GM03348 (cell line): ENCODE measurements at regions not wholly inside any gene's neighbourhood (a gene's known extent, or its start where the extent isn't known, plus 50 kb on each side); places are given as distances from the start of the nearest gene placed in this dataset.
"Not testable (repeated sequence)": the region's sequence is repeated elsewhere in the genome, so short reads cannot be mapped to it uniquely, and the experiment has no call there.

ENCODE experiments used
- DNase-seq: peaks from one replicate; pipeline ENCODE4 v3.0.0; 2012; ENCODE audit warnings: low spot score

- DNase-seq = no peak
Observed at GRCh38 chr14:81751198-81751597, 217.5 kb upstream of the SEL1L start.

- DNase-seq = no peak
Observed at GRCh38 chr14:81759541-81759940, 225.9 kb upstream of the SEL1L start.

GRCh38 chr14:81765651-81766275 is 232.1 kb upstream of the SEL1L start:
- DNase-seq = no peak

- DNase-seq = no peak
Observed at GRCh38 chr14:81766321-81766915, 232.8 kb upstream of the SEL1L start.

GRCh38 chr14:81767266-81767995 is 233.8 kb upstream of the SEL1L start:
- no peak for DNase-seq

GRCh38 chr14:81771651-81772275 is 238.1 kb upstream of the SEL1L start:
- DNase-seq = no peak

- DNase-seq = no peak
Observed at GRCh38 chr14:81772381-81772780, 238.7 kb upstream of the SEL1L start.

- DNase-seq = no peak
Observed at GRCh38 chr14:81776531-81776930, 242.9 kb upstream of the SEL1L start.

GRCh38 chr14:81781798-81782197 is 248.1 kb upstream of the SEL1L start:
- not testable (repeated sequence) for DNase-seq

GRCh38 chr14:81784084-81784483 is 250.4 kb upstream of the SEL1L start:
- no peak for DNase-seq

- DNase-seq = no peak
Observed at GRCh38 chr14:81797315-81797714, 263.7 kb upstream of the SEL1L start.

- no peak for DNase-seq
Observed at GRCh38 chr14:81801921-81802320, 268.3 kb upstream of the SEL1L start.

GRCh38 chr14:81802341-81802740 is 268.7 kb upstream of the SEL1L start:
- DNase-seq = no peak

GRCh38 chr14:81805785-81806184 is 272.1 kb upstream of the SEL1L start:
- DNase-seq = no peak

GRCh38 chr14:81811705-81812269 is 278.1 kb upstream of the SEL1L start:
- no peak for DNase-seq

GRCh38 chr14:81818271-81818670 is 284.6 kb upstream of the SEL1L start:
- no peak for DNase-seq

GRCh38 chr14:81819344-81819743 is 285.7 kb upstream of the SEL1L start:
- no peak for DNase-seq

GRCh38 chr14:81819910-81820309 is 286.3 kb upstream of the SEL1L start:
- no peak for DNase-seq

GRCh38 chr14:81826081-81826480 is 292.4 kb upstream of the SEL1L start:
- DNase-seq = no peak

- no peak for DNase-seq
Observed at GRCh38 chr14:81829447-81829846, 295.8 kb upstream of the SEL1L start.

- DNase-seq = no peak
Observed at GRCh38 chr14:81831128-81831820, 297.6 kb upstream of the SEL1L start.

GRCh38 chr14:81834308-81834707 is 300.7 kb upstream of the SEL1L start:
- DNase-seq = no peak
